ENCODE measurements at regions not wholly inside any gene's neighbourhood (a gene's known extent, or its start where the extent isn't known, plus 50 kb on each side); places are given as distances from the start of the nearest gene placed in this dataset.

DNA sequence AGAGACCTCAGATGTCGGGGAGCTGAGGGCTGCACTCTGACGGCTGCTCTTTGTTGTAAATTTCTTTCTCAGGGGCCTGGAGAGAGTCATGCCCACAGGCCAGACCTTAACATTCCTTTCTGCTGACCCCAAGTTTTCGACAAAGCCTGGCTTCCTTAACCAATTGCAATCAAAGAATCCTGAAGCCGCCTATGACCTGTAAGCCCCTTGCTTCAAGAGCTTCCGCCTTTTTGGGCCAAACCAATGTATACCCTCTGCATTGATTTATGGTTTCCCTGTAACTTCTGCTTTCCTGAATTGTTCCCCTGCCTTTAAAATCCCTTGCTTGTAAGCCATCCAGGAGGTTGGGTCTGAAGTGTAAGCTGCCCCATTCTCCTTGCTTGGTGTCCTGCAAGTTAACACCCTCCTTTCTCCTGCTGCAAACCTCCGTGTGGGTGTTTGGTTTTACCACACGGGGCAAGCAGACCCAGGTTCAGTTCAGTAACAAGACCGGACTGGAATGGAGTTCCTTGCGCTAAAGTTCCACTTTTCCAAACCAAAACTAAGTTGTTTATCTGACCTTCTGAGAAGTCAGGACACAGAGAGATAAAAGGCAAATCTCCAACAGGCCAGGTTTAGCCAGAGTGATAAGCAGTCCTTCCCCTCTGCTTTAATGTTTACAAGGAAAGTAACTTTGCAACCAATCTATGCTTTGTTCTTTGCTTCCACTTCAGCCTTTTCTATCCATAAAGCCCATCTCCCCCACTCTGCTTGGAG is 141.6 kb downstream of the KCNJ12 start:
- Histone ChIP-seq H3K4me1 (peaks cover 0 to 2% (median 0%) of the 10 kb centered on the region in 12 donors), H3K27ac (no peak overlapping the region), H3K27me3 (no peaks in the 10 kb centered on the region), H3K4me3 (no peak overlapping the region), H3K36me3 (no peaks in the 10 kb centered on the region), H3K9me3 (no peaks in the 10 kb centered on the region)
- intact Hi-C loops (cut with DNase I) = loop anchor here in 4 of 10 donors (10.0 kb wide), 2 partner anchors 203 to 233 kb away; partner anchors contain the start of gene MAP2K3 (in 3 of the 4)
- WGBS, 4 donors = 57 to 72% (median 64%) methylated on average over 9 of the region's 9 CpGs
- no peak for TF ChIP-seq POLR2A (IDR thresholded peaks at IDR 0.05)
- TF ChIP-seq, protein P1, sequence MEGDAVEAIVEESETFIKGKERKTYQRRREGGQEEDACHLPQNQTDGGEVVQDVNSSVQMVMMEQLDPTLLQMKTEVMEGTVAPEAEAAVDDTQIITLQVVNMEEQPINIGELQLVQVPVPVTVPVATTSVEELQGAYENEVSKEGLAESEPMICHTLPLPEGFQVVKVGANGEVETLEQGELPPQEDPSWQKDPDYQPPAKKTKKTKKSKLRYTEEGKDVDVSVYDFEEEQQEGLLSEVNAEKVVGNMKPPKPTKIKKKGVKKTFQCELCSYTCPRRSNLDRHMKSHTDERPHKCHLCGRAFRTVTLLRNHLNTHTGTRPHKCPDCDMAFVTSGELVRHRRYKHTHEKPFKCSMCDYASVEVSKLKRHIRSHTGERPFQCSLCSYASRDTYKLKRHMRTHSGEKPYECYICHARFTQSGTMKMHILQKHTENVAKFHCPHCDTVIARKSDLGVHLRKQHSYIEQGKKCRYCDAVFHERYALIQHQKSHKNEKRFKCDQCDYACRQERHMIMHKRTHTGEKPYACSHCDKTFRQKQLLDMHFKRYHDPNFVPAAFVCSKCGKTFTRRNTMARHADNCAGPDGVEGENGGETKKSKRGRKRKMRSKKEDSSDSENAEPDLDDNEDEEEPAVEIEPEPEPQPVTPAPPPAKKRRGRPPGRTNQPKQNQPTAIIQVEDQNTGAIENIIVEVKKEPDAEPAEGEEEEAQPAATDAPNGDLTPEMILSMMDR (IDR thresholded peaks at IDR 0.05) = no peak
- DNase-seq (no peak), ATAC-seq (no peak)

DNA sequence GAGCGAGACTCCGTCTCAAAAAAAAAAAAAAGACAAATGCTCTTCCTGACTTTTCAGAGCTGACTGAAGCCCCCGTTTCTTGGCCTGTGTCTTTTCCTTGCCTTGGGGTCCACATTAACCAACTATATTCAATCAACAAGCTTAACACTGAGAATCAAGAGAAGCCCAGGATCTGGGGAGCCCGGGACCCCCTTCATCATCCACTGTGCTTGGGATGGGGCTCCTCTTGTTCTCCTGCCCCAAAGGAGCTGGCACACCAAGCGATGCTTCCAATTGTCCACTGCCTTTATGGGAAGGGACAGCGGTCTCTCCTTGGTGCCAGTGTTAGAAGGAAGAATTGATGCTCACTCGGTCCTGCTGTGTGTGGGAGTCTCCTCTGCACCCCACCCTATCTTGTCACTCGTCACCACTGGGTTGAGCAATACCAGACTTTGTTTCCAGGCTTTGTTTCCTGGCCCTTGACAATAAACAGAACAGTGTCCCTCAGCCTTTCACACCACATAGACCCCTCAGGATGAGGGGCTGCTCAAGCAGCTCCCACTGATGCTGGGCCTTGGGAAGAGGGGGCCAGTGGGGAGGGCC is 146.7 kb downstream of the KCNJ12 start:
- 77 to 79% (median 77%) methylated on average over 8 of the region's 8 CpGs for WGBS, 4 donors
- TF ChIP-seq POLR2A (IDR thresholded peaks at IDR 0.05) = no peak
- TF ChIP-seq, protein P1 (IDR thresholded peaks at IDR 0.05) = no peak
- intact Hi-C loops (cut with DNase I) = no loop called here
- Histone ChIP-seq H3K4me1 (peaks cover 0 to 3% (median 0%) of the 10 kb centered on the region in 12 donors), H3K4me3 (no peak overlapping the region), H3K9me3 (no peaks in the 10 kb centered on the region), H3K27ac (no peak overlapping the region), H3K27me3 (no peaks in the 10 kb centered on the region), H3K36me3 (no peaks in the 10 kb centered on the region)
- peak in 2 of 4 donors; percentile 12 to 18 for ATAC-seq
- no peak for DNase-seq

DNA sequence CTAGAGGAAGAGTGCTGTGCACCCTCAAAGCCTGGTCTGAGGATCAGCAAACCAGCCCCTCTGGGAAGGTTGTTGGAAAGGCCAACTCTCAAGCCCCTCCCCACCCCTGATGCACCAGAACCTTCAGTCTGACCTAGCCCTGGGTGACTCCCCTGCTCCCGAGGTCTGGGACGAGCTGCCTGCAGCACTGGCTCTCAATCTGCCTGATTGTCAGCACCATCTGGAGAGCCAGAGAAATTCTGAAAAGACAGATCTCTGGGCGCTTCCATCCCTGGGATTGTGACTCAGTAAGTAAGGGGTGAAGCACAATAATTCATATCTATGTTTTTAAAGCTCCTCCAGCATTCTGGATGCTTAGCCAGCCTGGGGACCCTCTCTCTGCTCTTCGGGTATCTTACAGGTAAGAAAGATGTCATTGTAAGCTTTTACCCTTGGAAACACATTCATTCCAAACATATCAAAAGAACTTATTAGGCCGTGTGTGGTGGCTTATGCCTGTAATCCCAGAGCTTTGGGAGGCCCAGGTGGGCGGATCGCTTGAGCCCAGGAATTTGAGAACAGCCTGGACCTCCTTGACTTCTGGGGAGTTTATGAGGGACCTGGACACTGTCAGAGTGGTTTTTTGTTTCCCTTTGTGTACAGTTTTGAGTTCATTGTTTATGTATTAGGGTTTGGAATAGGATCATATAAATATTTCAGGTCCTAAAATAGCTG is 147.5 kb downstream of the KCNJ12 start:
- no peaks in the 10 kb centered on the region for H3K27me3 ChIP-seq
- peak in 3 of 4 donors; percentile 10 to 16 (median 13) for ATAC-seq
- no peak overlapping the region for H3K27ac ChIP-seq
- H3K4me3 ChIP-seq = no peak overlapping the region
- no peak for TF ChIP-seq POLR2A (IDR thresholded peaks at IDR 0.05)
- TF ChIP-seq, protein P1 (IDR thresholded peaks at IDR 0.05) = no peak
- no peak for DNase-seq
- H3K4me1 ChIP-seq = peaks cover 0 to 4% (median 0%) of the 10 kb centered on the region in 12 donors
- H3K9me3 ChIP-seq = no peaks in the 10 kb centered on the region
- intact Hi-C loops (cut with DNase I) = no loop called here
- 58 to 67% (median 62%) methylated on average over 7 of the region's 7 CpGs for WGBS, 4 donors
- no peaks in the 10 kb centered on the region for H3K36me3 ChIP-seq

DNA sequence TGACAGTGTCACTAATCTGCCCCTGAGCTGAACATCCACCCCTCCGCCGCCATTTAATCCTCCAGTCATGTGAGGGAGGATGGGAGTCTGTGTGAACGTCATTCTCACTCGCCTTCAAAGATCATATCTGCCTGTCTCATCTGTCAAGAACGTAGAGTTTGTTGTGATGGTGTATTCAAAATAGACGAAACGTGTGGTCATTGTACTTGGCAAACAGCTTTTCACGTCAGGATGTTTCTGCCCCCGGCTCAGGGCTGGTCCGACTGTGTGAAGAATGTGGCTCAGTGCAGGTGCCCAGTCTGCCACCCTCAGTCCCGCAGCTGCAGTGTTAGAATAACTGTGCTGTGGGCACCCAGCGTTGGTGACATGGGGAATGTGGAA is 148.0 kb downstream of the KCNJ12 start:
- no peak for TF ChIP-seq POLR2A (IDR thresholded peaks at IDR 0.05)
- TF ChIP-seq, protein P1 (IDR thresholded peaks at IDR 0.05) = no peak
- Histone ChIP-seq H3K27me3 (no peaks in the 10 kb centered on the region), H3K36me3 (no peaks in the 10 kb centered on the region), H3K27ac (no peak overlapping the region), H3K9me3 (no peaks in the 10 kb centered on the region), H3K4me3 (peak overlapping the region in 3 of 12 donors; percentile 17 to 27 (median 21)), H3K4me1 (peaks cover 0 to 4% (median 0%) of the 10 kb centered on the region in 12 donors)
- ATAC-seq (peak; percentile 33 to 70 (median 50)), DNase-seq (no peak)
- WGBS, 4 donors = 42 to 59% (median 49%) methylated on average over 12 of the region's 12 CpGs
- intact Hi-C loops (cut with DNase I) = no loop called here

All from heart left ventricle (tissue), 16 donors.